Activated naive CD4-positive, alpha-beta T cell treated with Interleukin-2 at 50 U/mL for 16 hours (primary cell): ENCODE measurements at regions not wholly inside any gene's neighbourhood (a gene's known extent, or its start where the extent isn't known, plus 50 kb on each side); places are given as distances from the start of the nearest gene placed in this dataset.
"Not testable (repeated sequence)": the region's sequence is repeated elsewhere in the genome, so short reads cannot be mapped to it uniquely, and the experiment has no call there.

Experiments used
- DNase-seq: peaks from one replicate; pipeline ENCODE4 v3.0.0-alpha.2; 2020

GRCh38 chr10:9273126-9273833 lies 1218.8 kb downstream of the GATA3 start:
- DNase-seq = not testable (repeated sequence)

- no peak for DNase-seq
Measured at GRCh38 chr10:9274206-9274755, 1219.8 kb downstream of the GATA3 start.

GRCh38 chr10:9275861-9276260 lies 1221.4 kb downstream of the GATA3 start:
- DNase-seq = no peak

- DNase-seq = no peak
Measured at GRCh38 chr10:9285690-9286089, 1231.2 kb downstream of the GATA3 start.

GRCh38 chr10:9289811-9290210 lies 1235.3 kb downstream of the GATA3 start:
- no peak for DNase-seq

- no peak for DNase-seq
Measured at GRCh38 chr10:9291081-9291480, 1236.6 kb downstream of the GATA3 start.

GRCh38 chr10:9294132-9294663 lies 1239.7 kb downstream of the GATA3 start:
- no peak for DNase-seq

- no peak for DNase-seq
Measured at GRCh38 chr10:9294865-9295264, 1240.4 kb downstream of the GATA3 start.

GRCh38 chr10:9296190-9296589 lies 1241.7 kb downstream of the GATA3 start:
- no peak for DNase-seq

- DNase-seq = no peak
Measured at GRCh38 chr10:9297580-9297979, 1243.1 kb downstream of the GATA3 start.

- no peak for DNase-seq
Measured at GRCh38 chr10:9299966-9300365, 1245.5 kb downstream of the GATA3 start.

GRCh38 chr10:9301148-9301547 lies 1246.7 kb downstream of the GATA3 start:
- no peak for DNase-seq

GRCh38 chr10:9301554-9301953 lies 1247.1 kb downstream of the GATA3 start:
- no peak for DNase-seq

- DNase-seq = no peak
Measured at GRCh38 chr10:9302140-9302746, 1247.8 kb downstream of the GATA3 start.

- DNase-seq = no peak
Measured at GRCh38 chr10:9305018-9305655, 1250.6 kb downstream of the GATA3 start.

GRCh38 chr10:9311702-9312499 lies 1257.4 kb downstream of the GATA3 start:
- DNase-seq = no peak

- DNase-seq = no peak
Measured at GRCh38 chr10:9315292-9315691, 1260.8 kb downstream of the GATA3 start.

- no peak for DNase-seq
Measured at GRCh38 chr10:9331583-9332008, 1277.1 kb downstream of the GATA3 start.

GRCh38 chr10:9334270-9334669 lies 1279.8 kb downstream of the GATA3 start:
- no peak for DNase-seq

- DNase-seq = no peak
Measured at GRCh38 chr10:9339716-9340115, 1285.2 kb downstream of the GATA3 start.

- no peak for DNase-seq
Measured at GRCh38 chr10:9342885-9343570, 1288.5 kb downstream of the GATA3 start.

GRCh38 chr10:9347933-9348332 lies 1293.4 kb downstream of the GATA3 start:
- not testable (repeated sequence) for DNase-seq
